Glomerular endothelial cell (primary cell): ENCODE measurements at regions not wholly inside any gene's neighbourhood (a gene's known extent, or its start where the extent isn't known, plus 50 kb on each side); places are given as distances from the start of the nearest gene placed in this dataset.
"Not testable (repeated sequence)": the region's sequence is repeated elsewhere in the genome, so short reads cannot be mapped to it uniquely, and the experiment has no call there.

Source experiments
- DNase-seq: peaks from one replicate; pipeline ENCODE4 v3.0.0-alpha.2; 2011; ENCODE audit warnings: low read depth, low spot score; ENCODE audit errors: extremely low read depth

DNA sequence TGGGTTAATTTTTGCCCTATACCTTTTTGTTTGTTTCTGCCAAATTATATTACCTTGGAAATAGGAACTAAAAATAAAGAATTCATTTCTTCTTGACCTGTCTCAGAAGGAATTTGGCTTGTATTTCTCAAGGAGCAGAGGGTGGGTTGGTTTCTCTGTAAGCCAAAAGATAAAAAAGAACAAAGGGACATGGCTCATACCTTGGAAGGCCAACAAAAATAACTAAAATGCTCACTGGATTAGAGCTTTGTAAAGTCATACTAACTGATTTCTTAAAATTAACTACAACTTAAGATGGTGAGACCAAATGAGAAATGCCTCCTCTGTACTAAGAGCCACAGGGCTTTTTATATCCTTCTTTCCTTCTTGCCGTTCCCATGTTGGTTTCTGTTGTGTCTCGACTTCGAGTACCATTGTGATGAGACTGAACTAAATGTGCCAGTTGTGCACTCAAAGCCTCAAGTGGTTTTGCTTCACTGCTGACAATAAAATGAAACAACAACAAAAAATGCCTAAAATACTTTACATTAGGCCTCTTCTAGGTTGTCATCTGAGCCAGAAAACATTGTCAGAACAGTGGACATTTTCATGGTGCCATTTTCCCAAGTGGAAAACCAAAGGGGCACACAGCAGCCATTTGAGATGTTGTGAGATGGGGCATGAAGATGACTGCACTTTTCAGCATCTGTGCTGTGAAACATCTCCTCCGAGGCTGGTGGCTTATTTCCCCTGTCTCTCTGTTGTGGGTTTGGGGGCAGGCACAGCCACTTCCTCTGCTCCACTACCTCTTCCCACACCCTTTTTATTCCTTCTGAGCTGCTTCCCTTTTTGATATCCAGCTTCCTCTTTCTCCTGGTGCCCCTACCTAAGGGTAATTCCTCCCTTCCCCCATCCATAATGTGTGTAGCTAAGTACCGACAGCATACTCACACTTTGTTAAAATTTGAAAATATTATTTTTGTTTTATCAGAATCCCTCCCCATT is 51.8 kb upstream of the AGR3 start:
- DNase-seq = no peak

DNA sequence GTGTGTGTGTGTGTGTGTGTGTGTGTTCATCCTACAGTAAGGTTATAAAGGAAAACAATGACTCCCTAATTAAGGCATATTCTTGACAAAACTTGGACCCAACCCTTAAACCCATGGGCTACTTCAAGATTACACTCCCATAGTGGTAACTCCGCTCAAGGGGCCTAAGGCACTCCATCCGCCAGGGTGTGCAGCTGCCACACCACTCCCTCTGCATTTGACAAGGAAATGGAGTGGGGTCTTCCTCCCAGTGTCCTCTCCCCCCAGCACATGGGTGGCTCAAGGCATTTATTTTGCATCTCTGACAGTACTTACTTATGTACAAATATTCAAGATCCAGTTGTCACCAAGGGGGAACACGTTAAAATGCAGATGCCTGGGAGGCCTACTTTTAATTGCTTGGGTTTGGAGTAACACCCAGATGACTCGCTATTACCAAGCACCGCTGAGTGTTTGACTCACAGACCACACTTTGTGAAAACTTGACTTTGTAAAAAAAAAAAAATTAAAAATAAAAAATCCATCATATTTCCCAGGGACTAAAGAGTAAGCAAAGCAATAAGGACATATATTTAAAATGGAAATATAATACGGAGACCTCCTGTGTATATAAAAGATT is 53.0 kb upstream of the AGR3 start:
- no peak for DNase-seq

DNA sequence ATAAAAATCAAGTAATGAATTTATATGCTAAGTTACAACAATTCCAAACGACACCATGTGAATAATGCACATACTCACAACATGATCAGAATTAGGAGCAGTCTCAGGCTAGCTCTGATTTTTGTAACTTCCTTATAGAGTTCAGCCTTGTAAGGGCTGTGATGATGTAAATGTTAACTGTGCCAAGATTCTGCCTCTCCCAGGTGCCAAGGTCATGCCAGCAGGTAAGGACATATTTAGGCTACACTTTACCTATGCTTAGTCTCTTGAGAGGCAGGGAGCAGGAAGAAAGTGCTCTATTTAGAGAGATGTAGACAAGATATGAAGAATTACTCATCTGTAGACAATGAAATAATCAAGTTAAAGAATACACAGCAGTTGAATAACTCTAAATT is 53.6 kb upstream of the AGR3 start:
- DNase-seq = no peak

DNA sequence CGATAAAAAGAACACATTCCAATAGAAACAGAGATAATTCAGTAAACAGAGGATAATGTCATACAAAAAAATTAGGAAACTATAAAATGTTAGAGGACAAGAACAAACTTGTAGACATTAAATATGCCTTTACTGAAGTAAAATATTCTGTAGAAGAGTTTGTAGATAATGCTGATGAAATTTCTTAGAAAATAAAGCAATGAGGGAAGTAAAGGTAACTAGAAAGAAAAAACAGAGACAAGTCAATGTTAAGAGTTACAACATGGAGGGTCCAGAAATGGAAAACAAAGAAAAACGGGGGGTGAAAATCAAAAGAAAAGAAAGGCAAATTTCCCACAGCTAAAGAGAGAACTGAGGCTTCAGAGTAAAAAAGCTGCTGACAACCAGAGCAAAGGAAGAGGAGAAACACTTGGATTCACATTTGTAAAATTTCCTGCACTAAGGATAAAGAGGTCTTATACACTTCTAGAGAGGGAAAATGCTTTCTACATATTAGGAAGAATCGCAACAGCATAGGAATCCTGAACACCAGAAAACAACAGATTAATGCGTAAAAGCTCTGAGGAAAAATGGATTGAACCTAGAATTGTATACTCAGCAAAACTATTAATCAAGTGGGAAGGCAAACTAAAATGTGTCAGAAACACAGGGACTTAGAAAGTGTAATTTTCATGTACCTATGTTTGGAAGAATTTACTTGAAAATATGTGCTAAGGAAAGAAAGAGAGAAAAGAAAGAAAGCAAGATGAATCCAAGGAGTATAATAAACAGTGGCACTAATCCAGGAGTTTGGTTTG is 55.0 kb upstream of the AGR3 start:
- DNase-seq = no peak

DNA sequence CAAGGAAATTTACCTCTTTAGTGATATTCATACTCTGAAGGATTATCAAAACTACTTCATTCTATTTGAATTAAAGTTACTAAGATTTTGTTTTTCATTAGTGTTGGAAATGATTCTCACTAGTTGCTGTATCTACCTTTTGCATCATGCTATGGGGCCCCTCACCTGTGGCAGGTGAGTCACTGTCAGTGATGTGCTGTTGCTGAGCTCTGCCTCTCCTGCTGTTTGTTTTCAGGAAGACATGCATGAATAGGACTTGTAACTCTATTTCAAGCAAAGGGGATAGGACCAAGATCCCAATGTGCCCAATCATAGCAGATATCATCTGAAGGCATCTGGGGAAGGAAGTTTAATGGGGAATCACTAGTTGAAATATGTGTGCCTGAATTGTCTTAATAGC is 57.4 kb upstream of the AGR3 start:
- no peak for DNase-seq

DNA sequence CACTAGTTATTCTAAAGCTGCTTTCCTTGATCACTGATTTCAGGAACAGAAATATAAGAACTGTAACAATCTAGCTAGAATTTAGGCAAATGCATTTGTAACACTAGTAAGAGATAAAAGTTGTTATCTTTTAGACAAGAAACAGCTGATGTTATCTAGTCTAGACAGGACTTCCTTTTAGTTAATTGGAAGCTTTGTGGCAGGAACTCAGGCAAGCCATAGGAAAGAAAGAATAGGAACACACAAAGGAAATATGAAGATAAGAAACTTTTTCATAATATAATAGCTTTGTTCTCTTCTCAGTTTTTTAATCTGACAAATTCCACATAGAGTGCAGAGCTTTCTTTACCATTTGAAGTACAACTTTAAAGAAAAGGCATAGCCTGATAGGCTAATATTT is 59.0 kb upstream of the AGR3 start:
- no peak for DNase-seq

DNA sequence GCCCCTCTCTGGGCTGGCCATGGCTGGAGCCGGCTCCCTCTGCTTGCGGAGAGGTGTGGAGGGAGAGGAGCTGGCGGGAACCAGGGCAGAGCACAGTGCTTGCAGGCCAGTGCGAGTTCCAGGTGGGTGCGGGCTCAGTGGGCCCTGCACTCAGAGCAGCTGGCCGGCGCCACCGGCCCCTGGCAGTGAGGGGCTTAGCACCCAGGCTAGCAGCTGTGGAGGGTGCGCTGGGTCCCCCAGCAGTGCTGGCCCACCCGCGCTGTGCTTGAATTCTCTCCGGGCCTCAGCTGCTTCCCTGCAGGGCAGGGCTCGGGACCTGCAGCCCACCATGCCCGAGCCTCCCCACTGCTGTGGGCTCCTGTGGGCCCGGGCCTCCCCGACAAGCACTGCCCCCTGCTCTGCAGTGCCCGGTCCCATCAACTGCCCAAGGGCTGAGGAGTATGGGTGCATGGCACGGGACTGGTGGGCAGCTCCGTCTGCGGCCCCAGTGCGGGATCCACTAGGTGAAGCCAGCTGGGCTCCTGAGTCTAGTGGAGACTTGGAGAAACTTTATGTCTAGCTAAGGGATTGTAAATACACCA is 61.2 kb upstream of the AGR3 start:
- DNase-seq = no peak

DNA sequence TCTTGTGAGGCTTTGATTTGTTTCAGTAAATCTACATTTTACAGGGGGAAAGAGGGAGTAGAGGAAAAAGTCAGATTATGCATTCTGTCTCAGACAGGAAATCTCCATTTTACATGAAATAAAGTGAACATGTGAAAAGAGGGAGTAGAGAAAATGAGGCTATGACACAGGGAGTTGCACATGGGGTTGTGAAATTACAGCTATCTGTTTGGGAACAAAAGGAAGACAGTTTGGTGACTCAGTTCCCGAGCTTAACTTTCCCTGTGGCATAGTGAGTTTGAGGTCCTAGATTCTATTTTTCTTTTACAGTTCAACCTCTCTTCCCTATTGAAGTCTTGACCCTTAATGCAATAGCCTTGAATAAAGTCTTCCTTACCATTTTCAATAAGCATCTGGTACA is 63.2 kb upstream of the AGR3 start:
- DNase-seq = no peak

DNA sequence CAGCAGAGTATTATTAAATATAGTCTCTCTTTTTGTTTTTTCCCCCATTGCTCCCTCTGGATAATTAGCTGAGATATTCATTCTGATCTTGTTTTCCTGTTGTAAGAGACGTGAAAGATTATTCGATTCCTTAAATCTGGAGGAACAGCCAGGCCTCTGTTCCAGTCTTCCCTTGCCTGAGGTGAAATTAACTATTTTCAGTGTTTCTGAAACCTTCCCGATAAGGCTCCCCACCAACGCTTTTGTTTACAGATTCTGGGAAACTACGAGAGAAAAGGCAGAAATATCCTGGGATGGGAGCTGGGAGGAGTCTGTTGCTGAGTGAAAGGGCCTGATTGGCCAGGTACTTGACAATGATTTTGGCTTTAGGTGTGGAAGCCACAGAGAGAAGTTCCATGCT is 63.6 kb upstream of the AGR3 start:
- no peak for DNase-seq

DNA sequence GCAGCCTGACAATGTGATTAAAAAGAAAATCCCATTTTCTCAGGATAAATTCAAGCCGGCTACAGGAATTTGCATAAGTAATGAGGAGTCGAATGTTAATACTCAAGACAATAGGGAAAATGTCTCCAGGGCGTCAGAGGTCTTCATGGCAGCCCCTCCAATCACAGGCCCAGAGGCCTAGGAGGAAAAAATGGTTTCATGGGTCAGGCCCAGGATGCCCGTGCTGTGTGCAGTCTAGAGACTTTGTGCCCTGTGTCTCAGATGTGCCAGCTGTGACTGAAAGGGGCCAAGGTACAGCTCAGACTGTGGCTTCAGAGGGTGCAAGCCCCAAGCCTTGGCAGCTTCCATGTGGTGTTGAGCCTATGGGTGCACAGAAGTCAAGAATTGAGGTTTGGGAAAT is 66.3 kb upstream of the AGR3 start:
- DNase-seq = not testable (repeated sequence)

DNA sequence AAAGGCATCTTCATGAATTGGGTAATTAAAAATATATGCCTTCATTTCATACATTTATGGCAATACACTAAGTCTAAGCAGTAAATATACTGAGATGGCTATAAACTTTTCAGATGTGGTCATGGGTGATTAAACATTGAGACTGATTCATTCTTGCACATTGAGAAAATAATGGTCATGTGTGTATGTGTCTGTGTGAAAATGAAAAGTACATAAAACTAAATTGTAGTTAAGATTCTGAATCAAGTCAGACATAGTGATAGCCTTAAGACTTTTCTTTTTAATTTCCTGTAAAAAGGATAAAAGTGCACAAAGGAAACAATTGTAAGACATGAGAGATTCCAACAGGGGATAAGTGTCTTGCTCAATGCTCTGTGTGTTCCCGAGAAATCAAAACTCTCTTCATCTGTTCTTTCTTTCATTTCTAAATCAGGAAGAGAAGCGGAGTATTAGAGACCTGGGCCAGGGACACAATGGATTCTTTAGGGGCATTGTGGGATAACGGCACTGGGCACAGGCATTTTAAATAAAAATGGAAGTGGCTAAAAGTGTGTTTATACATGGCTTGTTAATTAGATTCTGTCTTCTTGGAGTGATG is 69.8 kb upstream of the AGR3 start:
- DNase-seq = no peak

DNA sequence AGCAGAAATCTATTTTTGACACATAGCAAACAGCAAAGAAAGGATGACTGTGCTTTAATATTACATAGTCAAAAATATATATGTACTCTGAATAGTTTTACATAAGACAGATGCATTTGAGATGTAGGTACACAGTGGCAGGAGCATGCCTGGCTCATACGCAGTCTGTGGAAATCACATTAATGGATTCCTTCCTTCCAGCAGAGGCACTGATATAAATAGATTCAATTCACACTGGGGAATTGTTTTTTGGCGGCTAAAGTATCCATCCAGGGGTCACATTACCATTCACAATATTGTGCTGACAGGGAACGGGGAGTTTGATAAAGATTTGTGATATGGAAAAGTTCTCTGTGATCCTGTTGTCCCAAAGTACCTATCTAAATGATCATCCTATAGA is 72.5 kb upstream of the AGR3 start:
- DNase-seq = no peak

DNA sequence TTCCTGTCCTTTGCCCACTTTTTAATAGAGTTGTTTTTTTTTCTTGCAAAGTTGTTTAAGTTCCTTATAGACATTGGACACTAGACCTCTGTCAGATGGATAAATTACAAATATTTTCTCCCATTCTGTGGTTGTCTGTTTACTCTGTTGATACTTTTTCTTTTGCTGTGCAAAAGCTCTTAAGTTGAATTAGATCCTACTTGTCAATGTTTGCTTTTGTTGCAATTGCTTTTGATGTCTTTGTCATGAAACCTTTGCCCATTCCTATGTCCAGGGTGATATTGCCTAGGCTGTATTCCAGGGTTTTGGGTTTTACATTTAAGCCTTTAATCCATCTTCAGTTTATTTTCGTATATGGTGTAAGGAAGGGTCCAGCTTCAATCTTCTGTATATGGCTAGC is 76.9 kb upstream of the AGR3 start:
- DNase-seq = no peak

DNA sequence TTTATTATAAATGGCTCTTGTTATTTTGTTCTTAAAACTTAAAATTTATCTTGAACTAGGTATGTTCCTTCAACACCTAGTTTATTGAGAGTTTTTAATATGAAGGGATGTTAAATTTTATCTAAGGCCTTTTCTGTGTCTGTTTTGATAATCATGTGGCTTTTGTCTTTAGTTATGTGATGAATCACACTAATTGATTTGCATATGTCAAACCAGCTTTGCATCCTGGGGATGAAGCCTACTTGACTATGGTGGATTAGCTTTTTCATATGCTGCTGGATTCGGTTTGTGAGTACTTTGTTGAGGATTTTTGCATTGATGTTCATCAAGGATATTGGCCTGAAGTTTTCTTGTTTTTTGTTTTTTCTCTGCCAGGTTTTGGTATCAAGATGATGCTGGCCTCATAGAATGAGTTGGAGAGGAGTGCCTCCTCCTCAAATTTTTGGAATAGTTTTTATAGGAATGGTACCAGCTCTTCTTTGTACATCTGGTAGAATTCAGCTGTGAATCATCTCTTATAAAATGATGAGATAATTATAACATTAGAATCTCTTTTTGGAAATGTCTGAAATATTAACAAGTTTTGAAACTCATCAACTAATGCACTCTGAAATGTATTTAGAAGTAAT is 78.7 kb upstream of the AGR3 start:
- no peak for DNase-seq

DNA sequence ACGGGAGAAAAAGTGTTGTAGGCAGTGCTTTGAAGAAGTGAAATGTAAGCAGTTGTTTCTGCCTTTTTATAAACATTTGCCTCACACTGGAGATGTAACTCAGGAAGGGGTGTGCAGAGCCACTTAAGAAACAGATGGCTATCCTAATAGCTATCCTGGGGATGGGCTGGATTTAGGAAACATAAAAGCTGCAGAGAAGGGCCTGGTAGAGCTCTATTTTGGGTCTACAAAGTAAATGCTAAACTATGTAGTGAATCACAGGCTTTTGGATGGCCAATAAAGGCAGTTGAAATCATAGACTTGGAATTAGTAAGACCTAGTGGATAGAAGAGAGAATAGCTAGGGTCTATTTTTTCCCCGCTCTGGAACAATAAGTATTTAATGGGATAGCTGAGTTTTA is 79.9 kb upstream of the AGR3 start:
- DNase-seq = no peak

DNA sequence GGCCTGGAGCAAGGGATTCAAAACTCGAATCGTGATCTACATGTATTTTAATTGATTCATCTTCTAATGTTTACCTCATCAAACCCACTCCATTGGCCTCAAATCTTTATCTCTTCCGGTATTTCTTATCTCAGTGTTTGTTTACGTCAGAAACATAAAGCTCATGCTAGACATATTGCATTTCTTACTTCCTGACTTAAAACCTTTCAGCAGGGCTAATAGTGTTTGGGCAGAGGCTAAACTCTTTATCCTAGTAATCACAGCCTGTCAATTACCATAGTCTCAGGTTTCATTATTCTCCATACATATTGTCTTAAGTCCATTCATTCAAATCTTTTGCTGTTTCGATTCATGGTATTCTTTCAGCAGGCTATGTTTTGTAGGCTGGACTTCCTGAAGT is 81.3 kb upstream of the AGR3 start:
- no peak for DNase-seq

DNA sequence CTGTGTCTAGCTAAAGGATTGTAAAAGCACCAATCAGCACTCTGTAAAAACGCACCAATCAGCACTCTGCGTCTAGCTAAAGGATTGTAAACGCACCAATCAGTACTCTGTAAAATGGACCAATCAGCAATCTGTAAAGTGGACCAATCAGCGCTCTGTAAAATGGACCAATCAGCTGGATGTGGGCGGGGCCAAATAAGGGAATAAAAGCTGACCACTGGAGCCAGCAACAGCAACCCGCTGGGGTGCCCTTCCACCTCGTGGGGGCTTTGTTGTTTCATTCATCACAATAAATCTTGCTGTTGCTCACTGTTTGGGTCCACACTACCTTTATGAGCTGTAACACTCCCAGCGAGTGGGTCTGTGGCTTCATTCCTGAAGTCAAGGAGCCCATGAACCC is 83.9 kb upstream of the AGR3 start:
- DNase-seq = not testable (repeated sequence)

DNA sequence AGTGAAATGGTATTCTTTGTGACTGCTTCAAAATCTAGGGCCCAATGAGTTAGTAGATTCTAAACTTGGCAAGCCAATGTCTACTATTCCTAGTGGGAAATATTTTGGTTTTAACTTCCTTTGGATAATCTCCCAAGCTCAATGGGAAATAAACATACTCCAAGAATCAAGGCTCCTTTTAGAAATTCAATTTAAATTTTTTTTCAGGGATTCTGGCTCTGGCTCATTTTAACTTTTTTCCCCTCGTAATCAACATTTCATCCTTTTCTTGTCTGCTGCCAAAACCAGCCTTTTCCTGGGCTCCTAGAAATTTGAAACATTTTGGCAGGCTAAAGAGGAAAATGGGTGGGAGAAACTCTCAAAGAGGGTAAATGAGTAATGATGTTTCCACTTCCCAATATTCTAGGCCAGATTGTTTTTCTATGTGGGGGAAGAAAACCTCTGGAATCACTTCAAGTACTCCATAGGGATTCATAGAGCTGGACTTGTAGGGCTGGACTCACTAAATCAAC is 85.6 kb upstream of the AGR3 start:
- no peak for DNase-seq

DNA sequence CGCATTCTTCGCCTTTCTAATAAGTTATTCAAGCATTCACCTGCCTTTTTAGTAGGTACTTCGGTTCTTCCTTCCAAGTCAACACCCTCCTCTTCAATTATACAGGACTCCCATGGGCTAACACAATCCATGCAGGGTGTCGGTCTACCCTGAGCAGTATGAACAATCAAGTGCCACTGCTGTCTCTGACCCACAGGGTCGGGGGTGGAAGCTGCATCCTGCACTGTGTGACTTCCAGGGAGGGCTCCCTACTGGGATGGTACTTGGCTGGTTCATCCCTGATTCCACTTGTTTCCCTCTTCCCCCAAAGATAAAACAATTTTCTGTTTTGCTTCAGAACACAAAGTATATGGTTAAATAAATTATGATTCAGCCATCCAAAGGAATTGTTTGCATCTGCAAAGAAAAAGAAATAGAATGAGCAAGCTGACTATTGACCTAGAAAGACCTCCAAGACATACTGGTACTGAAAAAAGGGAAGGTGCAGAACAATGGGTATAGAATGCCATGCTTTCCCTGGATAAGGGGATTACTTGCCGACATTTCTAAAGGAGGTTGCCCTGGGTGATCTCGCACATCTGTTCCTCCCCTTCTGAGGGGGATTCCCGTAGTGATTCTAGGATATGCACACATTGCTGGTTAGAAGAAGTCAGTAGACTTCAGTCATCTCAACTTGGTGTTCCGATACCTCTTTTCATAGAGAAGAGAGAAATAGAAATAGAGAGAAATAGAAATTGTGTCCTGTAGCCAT is 89.1 kb upstream of the AGR3 start:
- no peak for DNase-seq
